OCI-LY3 (cell line): ENCODE measurements at regions not wholly inside any gene's neighbourhood (a gene's known extent, or its start where the extent isn't known, plus 50 kb on each side); places are given as distances from the start of the nearest gene placed in this dataset.
A peak's percentile ranks its signal among the peaks of the same experiment; 100 is the strongest.

Experiments used
- H2AFZ ChIP-seq: fragments of 200-600, 300-600 bp; shearing (Covaris generic); 2 replicates; pipeline ENCODE4 v1.6.0; 2014; ENCODE audit warnings: antibody characterized with exemption, low read depth, low read length
- H3K27ac ChIP-seq: fragments of 200-600, 300-600 bp; sonication (generic); 2 replicates; pipeline ENCODE4 v1.5.1; 2014; ENCODE audit warnings: mild to moderate bottlenecking, low read length, moderate library complexity, mixed read lengths
- H3K27me3 ChIP-seq: fragments of 200-600, 300-600 bp; sonication (generic); 2 replicates; pipeline ENCODE4 v1.6.1; 2014; ENCODE audit warnings: low read depth, low read length, mixed read lengths
- H3K36me3 ChIP-seq: fragments of 200-600, 300-600 bp; sonication (generic); replicated peaks from 2 replicates; pipeline ENCODE3; 2014; ENCODE audit warnings: low read depth, low read length, mixed read lengths
- H3K4me1 ChIP-seq: fragments of 300-600, 200-600 bp; sonication (generic); 2 replicates; pipeline ENCODE4 v1.6.1; 2014; ENCODE audit warnings: low read length, mixed read lengths
- H3K4me2 ChIP-seq: fragments of 200-600, 300-600 bp; sonication (generic); 2 replicates; pipeline ENCODE4 v1.6.1; 2014; ENCODE audit warnings: low read length, mixed read lengths
- H3K4me3 ChIP-seq: fragments of 300-600, 200-600 bp; sonication (generic); 2 replicates; pipeline ENCODE4 v1.5.1; 2014; ENCODE audit warnings: antibody characterized with exemption, mild to moderate bottlenecking, low read length, moderate library complexity
- H3K79me2 ChIP-seq: fragments of 300-600, 200-600 bp; shearing (Covaris generic); 2 replicates; pipeline ENCODE4 v1.6.1; 2014; ENCODE audit warnings: mild to moderate bottlenecking, low read length, mixed read lengths
- H3K9ac ChIP-seq: fragments of 300-600, 200-600 bp; shearing (Covaris generic); 2 replicates; pipeline ENCODE4 v1.6.0; 2014; ENCODE audit warnings: mild to moderate bottlenecking, low read length, moderate library complexity
- H3K9me3 ChIP-seq: fragments of 200-600, 300-600 bp; shearing (Covaris generic); 2 replicates; pipeline ENCODE4 v1.6.1; 2014; ENCODE audit warnings: low read length, mixed read lengths; ENCODE audit not compliant: insufficient read depth
- H4K20me1 ChIP-seq: fragments of 200-600, 300-600 bp; sonication (generic); 2 replicates; pipeline ENCODE4 v1.6.1; 2016; ENCODE audit warnings: low read length, mixed read lengths; ENCODE audit not compliant: insufficient read depth
- CTCF ChIP-seq: fragments of 200-600, 300-600 bp; sonication (generic); IDR thresholded peaks from 2 replicates; pipeline ENCODE4 v1.5.1; 2014; ENCODE audit warnings: antibody characterized with exemption, low read length, low read depth
- EZH2phosphoT487 ChIP-seq: fragments of 200-600 bp; shearing (Covaris generic); IDR thresholded peaks from 2 replicates; pipeline ENCODE4 v1.6.1; 2018; ENCODE audit warnings: antibody characterized with exemption, mixed run types, low read depth

- H3K27ac ChIP-seq: no peak overlapping the region
- no peak overlapping the region for H2AFZ ChIP-seq
- no peaks in the 10 kb centered on the region for H3K79me2 ChIP-seq
- H3K9ac ChIP-seq: no peak overlapping the region
- H3K9me3 ChIP-seq: no peaks in the 10 kb centered on the region
- no peaks in the 10 kb centered on the region for H3K27me3 ChIP-seq
- H3K4me3 ChIP-seq: no peak overlapping the region
- H3K36me3 ChIP-seq: no peaks in the 10 kb centered on the region
- H3K4me2 ChIP-seq: no peak overlapping the region
- H4K20me1 ChIP-seq: no peaks in the 10 kb centered on the region
- H3K4me1 ChIP-seq: no peaks in the 10 kb centered on the region
- TF ChIP-seq CTCF: no peak
- no peak for TF ChIP-seq EZH2phosphoT487
Measured at GRCh38 chr4:31416498-31416897, 696.3 kb downstream of the PCDH7 start.

GRCh38 chr4:31417040-31417439 lies 696.9 kb downstream of the PCDH7 start:
- no peak overlapping the region for H3K4me2 ChIP-seq
- H3K4me1 ChIP-seq: no peaks in the 10 kb centered on the region
- no peak overlapping the region for H3K9ac ChIP-seq
- no peak for TF ChIP-seq CTCF
- H3K79me2 ChIP-seq: no peaks in the 10 kb centered on the region
- no peaks in the 10 kb centered on the region for H3K27me3 ChIP-seq
- no peaks in the 10 kb centered on the region for H3K36me3 ChIP-seq
- H2AFZ ChIP-seq: no peak overlapping the region
- H3K4me3 ChIP-seq: no peak overlapping the region
- no peak overlapping the region for H3K27ac ChIP-seq
- H3K9me3 ChIP-seq: no peaks in the 10 kb centered on the region
- no peaks in the 10 kb centered on the region for H4K20me1 ChIP-seq

GRCh38 chr4:31422006-31422405 lies 701.8 kb downstream of the PCDH7 start:
- TF ChIP-seq EZH2phosphoT487 (no peak), CTCF (no peak)
- H4K20me1 ChIP-seq: no peaks in the 10 kb centered on the region
- 0 out of 2 replicates have a peak overlapping the region, but pooled peaks have one; percentile 45 for H2AFZ ChIP-seq
- no peaks in the 10 kb centered on the region for H3K9me3 ChIP-seq
- H3K79me2 ChIP-seq: no peaks in the 10 kb centered on the region
- no peak overlapping the region for H3K9ac ChIP-seq
- no peak overlapping the region for H3K27ac ChIP-seq
- H3K4me3 ChIP-seq: no peak overlapping the region
- H3K36me3 ChIP-seq: no peaks in the 10 kb centered on the region
- H3K4me1 ChIP-seq: no peaks in the 10 kb centered on the region
- H3K27me3 ChIP-seq: no peaks in the 10 kb centered on the region
- H3K4me2 ChIP-seq: no peak overlapping the region

- TF ChIP-seq CTCF: no peak
- no peak for TF ChIP-seq EZH2phosphoT487
Measured at GRCh38 chr4:31427691-31428090, 707.5 kb downstream of the PCDH7 start.

More at GRCh38 chr4:31427691-31428090, 707.5 kb downstream of the PCDH7 start:
- no peak overlapping the region for H3K27ac ChIP-seq
- H3K4me1 ChIP-seq: peaks cover 14% of the 10 kb centered on the region
- no peaks in the 10 kb centered on the region for H3K36me3 ChIP-seq
- H3K4me3 ChIP-seq: no peak overlapping the region
- peak overlapping the region; percentile 32; the same call in 1 of the 2 replicates for H2AFZ ChIP-seq
- no peaks in the 10 kb centered on the region for H4K20me1 ChIP-seq
- no peaks in the 10 kb centered on the region for H3K27me3 ChIP-seq
- H3K9ac ChIP-seq: no peak overlapping the region
- H3K9me3 ChIP-seq: no peaks in the 10 kb centered on the region
- no peaks in the 10 kb centered on the region for H3K79me2 ChIP-seq
- no peak overlapping the region for H3K4me2 ChIP-seq
